ENCODE measurements at regions not wholly inside any gene's neighbourhood (a gene's known extent, or its start where the extent isn't known, plus 50 kb on each side); places are given as distances from the start of the nearest gene placed in this dataset.

DNA sequence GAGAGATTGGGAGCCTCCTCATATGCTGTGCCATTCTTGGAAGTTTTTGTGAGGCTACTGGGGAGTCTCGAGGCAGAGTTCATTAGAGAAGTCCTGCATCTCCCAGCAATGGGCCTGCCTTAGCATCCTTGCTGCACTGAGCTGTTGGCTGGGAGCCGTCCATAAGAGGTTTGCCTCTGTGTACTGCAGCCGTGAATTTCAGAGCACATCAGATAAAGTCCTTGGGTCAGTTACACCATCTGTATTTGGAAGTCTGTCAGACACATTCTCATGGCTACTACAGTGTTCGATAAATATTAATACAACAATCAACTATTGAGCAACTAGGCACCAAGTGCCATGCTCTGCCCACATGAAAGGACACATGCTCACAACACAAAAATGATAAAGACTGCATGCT, 100.5 kb upstream of the SEC61G start:
- no peak for DNase-seq (ENCODE audit: low spot score)
- H3K4me1 ChIP-seq = peaks cover 9% of the 10 kb centered on the region
- no peaks in the 10 kb centered on the region for H3K36me3 Mint-ChIP-seq
- no peak overlapping the region for H3K9ac ChIP-seq
- no peak overlapping the region for H3K4me3 ChIP-seq
- no peaks in the 10 kb centered on the region for H3K9me3 ChIP-seq (ENCODE audit: low read depth)
- H3F3A ChIP-seq (ENCODE audit: low read depth) = no peaks in the 10 kb centered on the region
- no peaks in the 10 kb centered on the region for H3K79me2 ChIP-seq (ENCODE audit: low read depth)
- H3K4me3 Mint-ChIP-seq = no peak overlapping the region
- no peaks in the 10 kb centered on the region for H3K27me3 ChIP-seq
- no peaks in the 10 kb centered on the region for H3K27me3 Mint-ChIP-seq (ENCODE audit: insufficient read depth, low read depth)
- H3K4me2 ChIP-seq = no peak overlapping the region
- H3K27ac ChIP-seq = no peak overlapping the region
- no peak for TF ChIP-seq CTCF (IDR thresholded peaks at IDR 0.05)
- TF ChIP-seq EZH2phosphoT487 (IDR thresholded peaks at IDR 0.05) = no peak
- TF ChIP-seq EZH2 (IDR thresholded peaks at IDR 0.05) = no peak
- no peak overlapping the region for H2AFZ ChIP-seq (replicated peaks)
- H3K9me3 Mint-ChIP-seq = peaks cover 2% of the 10 kb centered on the region
- H4K20me1 ChIP-seq (ENCODE audit: low read depth) = no peaks in the 10 kb centered on the region
- H3K36me3 ChIP-seq = no peaks in the 10 kb centered on the region
- no peak overlapping the region for H3K27ac Mint-ChIP-seq
- H3K4me1 Mint-ChIP-seq = peaks cover 6% of the 10 kb centered on the region

- no peak overlapping the region for H3K27ac Mint-ChIP-seq
These were observed 101.2 kb upstream of the SEC61G start for GRCh38 chr7:54860003-54860775.

GRCh38 chr7:54860843-54861242, 101.8 kb upstream of the SEC61G start:
- Histone ChIP-seq H3K79me2 (ENCODE audit: low read depth) (no peaks in the 10 kb centered on the region), H2AFZ (replicated peaks) (no peak overlapping the region), H4K20me1 (ENCODE audit: low read depth) (no peaks in the 10 kb centered on the region), H3K27ac (no peak overlapping the region), H3K9ac (no peak overlapping the region), H3K4me1 (peaks cover 9% of the 10 kb centered on the region), H3K4me3 (no peak overlapping the region), H3K27me3 (no peaks in the 10 kb centered on the region), H3F3A (ENCODE audit: low read depth) (no peaks in the 10 kb centered on the region), H3K36me3 (no peaks in the 10 kb centered on the region), H3K9me3 (ENCODE audit: low read depth) (no peaks in the 10 kb centered on the region), H3K4me2 (no peak overlapping the region)
- H3K27me3 Mint-ChIP-seq (ENCODE audit: insufficient read depth, low read depth) = no peaks in the 10 kb centered on the region
- TF ChIP-seq EZH2phosphoT487 (IDR thresholded peaks at IDR 0.05) (no peak), CTCF (IDR thresholded peaks at IDR 0.05) (no peak), EZH2 (IDR thresholded peaks at IDR 0.05) (no peak)
- H3K4me3 Mint-ChIP-seq = no peak overlapping the region
- no peak for DNase-seq (ENCODE audit: low spot score)
- peaks cover 6% of the 10 kb centered on the region for H3K4me1 Mint-ChIP-seq
- H3K27ac Mint-ChIP-seq = no peak overlapping the region
- H3K36me3 Mint-ChIP-seq = no peaks in the 10 kb centered on the region
- H3K9me3 Mint-ChIP-seq = no peaks in the 10 kb centered on the region

More at GRCh38 chr7:54860003-54860775, 101.2 kb upstream of the SEC61G start:
- no peaks in the 10 kb centered on the region for H3K9me3 Mint-ChIP-seq
- Histone ChIP-seq H3K9me3 (ENCODE audit: low read depth) (no peaks in the 10 kb centered on the region), H3K4me2 (no peak overlapping the region), H3K27me3 (no peaks in the 10 kb centered on the region), H4K20me1 (ENCODE audit: low read depth) (no peaks in the 10 kb centered on the region), H3K4me3 (no peak overlapping the region), H3F3A (ENCODE audit: low read depth) (no peaks in the 10 kb centered on the region), H3K36me3 (no peaks in the 10 kb centered on the region), H3K9ac (no peak overlapping the region), H3K79me2 (ENCODE audit: low read depth) (no peaks in the 10 kb centered on the region), H3K4me1 (peaks cover 9% of the 10 kb centered on the region), H2AFZ (replicated peaks) (no peak overlapping the region), H3K27ac (no peak overlapping the region)
- no peak for TF ChIP-seq CTCF (IDR thresholded peaks at IDR 0.05)
- no peak for TF ChIP-seq EZH2 (IDR thresholded peaks at IDR 0.05)
- no peak for TF ChIP-seq EZH2phosphoT487 (IDR thresholded peaks at IDR 0.05)
- H3K4me3 Mint-ChIP-seq = no peak overlapping the region
- no peaks in the 10 kb centered on the region for H3K27me3 Mint-ChIP-seq (ENCODE audit: insufficient read depth, low read depth)
- H3K4me1 Mint-ChIP-seq = peaks cover 6% of the 10 kb centered on the region
- no peaks in the 10 kb centered on the region for H3K36me3 Mint-ChIP-seq
- no peak for DNase-seq (ENCODE audit: low spot score)

All from neural progenitor cell (in vitro differentiated cells).